GM19238 (cell line): ENCODE measurements at regions not wholly inside any gene's neighbourhood (a gene's known extent, or its start where the extent isn't known, plus 50 kb on each side); places are given as distances from the start of the nearest gene placed in this dataset.
"Not testable (repeated sequence)": the region's sequence is repeated elsewhere in the genome, so short reads cannot be mapped to it uniquely, and the experiment has no call there.

Experiments used
- DNase-seq: peaks from one replicate; pipeline ENCODE4 v3.0.0; 2011; ENCODE audit warnings: low spot score; ENCODE audit not compliant: insufficient read length

DNA sequence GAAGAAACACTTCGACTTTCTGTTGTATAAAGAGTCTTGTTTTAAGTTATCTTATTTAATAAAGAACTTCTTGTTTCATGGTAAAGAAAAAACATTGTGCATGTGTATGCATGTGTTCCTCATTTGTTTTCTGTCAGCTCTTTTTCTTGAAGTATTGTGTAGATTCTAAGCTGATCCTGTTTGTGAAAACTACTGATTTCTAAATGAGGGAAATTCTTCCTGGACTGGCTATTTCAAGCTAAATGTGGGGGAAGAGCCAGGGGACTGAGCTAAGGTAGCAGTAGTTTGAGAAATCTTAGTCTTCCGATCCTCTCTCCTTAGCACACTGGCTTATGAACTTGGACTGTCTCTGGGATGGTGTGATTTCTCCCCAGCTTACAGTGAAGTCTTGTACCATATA, 56.4 kb upstream of the RBMS1 start:
- DNase-seq, result no peak

DNA sequence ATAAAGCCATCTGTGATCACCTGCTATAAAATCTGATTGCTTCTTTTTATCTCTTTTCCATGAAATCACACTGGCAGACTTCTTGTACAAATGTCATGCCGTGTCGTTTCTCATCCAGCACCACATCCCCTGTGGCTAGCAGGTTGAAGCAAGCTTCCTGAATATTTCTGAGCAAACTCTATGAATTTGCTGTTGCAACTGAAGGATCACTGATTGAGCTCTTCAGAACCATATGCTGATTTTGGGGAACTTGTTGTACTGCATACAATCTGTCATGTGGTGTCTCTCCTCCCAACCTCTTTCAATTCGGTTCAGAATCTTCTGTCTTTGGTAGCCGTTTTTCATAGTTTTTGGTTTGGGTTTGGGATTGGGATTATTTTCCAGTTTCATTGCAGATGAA, 57.7 kb upstream of the RBMS1 start:
- DNase-seq, result no peak

DNA sequence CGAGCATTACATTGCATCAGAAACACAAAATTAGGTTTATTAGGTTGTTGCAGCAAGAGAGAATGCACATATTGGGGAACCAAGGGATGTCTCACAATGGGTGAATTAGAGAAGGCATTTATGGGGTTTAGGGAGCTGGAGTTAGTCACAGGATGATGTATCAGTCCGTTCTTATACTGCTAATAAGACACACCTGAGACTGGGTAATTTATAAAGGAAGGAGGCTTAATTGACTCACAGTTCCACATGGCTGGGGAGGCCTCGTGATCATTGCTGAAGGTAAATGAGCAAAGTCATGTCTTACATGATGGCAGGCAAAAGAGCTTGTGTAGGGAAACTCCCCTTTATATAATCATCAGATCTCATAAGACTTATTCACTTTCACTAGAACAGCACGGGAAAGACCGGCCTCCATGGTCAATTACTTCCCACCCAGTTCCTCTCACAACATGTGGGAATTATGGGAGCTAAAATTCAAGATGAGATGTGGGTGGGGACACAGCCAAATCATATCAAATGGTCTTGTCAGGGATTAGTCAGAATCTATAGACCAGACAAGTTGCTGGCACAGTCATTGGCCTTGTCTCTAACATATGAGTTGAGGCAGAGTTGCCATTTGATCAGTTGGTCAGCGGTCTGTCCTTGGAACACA, 61.9 kb upstream of the RBMS1 start:
- no peak for DNase-seq

DNA sequence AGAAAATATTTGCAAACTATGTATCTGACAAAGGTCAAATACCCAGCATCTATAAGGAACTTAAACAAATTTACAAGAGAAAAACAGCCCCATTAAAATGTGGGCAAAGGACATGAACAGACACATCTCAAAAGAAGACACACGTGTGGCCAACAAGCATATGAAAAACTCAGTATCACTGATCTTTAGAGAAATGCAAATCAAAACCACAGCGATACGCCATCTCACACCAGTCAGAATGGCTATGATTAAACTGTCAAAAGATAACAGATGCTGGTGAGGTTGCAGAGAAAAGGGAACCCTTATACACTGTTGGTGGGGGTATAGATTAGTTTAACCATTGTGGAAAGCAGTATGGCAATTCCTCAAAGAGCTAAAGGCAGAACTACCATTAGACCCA, 64.3 kb upstream of the RBMS1 start:
- no peak for DNase-seq

DNA sequence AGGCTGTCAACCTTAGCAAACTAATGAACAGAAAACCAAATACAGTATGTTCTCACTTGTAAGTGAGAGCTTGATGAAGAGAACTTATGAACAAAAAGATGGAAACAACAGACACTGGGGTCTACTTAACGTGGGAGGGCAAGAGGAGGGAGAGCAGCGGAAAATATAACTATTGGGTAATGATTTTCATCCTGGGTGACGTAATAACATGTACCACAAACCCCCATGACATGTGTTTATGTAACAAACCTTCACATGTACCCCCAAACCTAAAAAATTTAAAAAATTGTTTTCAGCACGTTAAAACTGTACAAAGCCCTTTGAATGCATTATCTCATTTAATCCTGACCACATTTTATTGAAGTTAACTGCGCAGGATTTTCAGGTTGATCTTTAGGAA, 64.9 kb upstream of the RBMS1 start:
- DNase-seq, result no peak

DNA sequence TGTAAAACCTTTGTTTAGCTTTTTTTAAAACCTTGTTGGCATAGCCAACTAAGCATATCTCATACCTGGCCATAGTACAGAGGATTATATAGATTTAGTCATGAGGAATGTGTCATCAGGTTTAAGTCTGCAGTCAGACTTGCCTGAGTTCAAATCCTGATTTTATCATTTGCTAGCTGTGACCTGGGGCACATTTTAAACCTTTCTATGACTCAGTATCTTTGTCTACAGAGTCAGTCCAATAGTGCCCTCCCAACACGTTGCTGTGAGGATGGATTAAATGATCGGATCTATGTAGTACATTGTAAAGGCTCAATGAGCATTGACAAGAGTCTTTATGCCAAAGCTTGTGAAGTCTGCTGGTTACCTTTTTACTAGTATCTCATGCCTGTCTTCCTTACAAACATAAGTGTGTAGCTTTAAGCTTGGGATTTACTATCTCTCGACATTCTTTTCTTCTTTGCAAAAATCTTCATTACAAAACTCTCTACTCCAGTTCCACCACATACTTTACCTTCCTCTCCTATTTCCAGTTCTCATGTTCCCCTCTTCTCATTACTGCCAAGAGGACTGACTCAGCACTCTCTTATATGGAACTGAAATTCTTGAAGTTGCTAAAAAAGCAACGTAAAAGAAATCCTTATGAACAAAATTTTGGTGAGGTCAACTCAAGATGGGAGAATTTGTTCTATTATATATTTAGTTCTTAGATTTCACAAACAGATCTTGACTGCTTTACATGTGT, 68.1 kb upstream of the RBMS1 start:
- no peak for DNase-seq

DNA sequence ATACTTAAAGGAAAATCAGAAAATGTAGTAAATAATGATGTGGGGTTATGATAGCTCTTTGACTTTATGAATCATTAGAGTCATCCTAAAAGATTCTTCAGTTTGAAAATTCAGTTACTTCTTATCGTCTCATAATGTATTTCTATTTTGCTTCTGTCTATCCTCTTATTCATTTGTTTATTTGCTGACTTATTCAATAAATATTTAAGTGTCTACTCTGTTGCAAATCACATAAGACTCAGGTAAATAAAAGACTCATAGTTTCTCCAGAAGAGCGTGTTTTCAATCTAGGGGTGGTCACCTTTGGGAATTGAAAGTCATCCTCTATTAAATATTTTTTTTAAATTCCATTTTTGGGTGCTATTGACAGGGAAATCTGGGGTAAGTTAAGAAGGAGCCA, 69.1 kb upstream of the RBMS1 start:
- no peak for DNase-seq

DNA sequence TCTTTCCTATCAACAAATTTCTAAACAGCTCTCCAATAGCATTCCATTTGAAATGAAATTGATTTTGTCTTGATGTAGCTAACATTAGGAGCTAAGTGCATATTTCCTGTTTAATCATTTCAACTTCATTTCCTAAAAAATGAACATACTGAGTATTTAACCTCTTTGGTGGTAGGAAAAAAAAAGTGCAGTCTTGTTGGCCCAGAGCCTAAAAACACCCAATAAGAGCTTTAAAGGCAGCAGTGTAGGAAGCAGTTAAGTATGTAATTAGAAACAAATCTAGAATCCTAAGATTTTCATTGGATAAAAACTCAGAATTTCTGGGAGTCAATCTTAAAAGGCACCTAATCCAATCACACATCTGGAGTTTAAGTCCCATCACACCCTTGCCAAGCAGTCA, 71.0 kb upstream of the RBMS1 start:
- no peak for DNase-seq

DNA sequence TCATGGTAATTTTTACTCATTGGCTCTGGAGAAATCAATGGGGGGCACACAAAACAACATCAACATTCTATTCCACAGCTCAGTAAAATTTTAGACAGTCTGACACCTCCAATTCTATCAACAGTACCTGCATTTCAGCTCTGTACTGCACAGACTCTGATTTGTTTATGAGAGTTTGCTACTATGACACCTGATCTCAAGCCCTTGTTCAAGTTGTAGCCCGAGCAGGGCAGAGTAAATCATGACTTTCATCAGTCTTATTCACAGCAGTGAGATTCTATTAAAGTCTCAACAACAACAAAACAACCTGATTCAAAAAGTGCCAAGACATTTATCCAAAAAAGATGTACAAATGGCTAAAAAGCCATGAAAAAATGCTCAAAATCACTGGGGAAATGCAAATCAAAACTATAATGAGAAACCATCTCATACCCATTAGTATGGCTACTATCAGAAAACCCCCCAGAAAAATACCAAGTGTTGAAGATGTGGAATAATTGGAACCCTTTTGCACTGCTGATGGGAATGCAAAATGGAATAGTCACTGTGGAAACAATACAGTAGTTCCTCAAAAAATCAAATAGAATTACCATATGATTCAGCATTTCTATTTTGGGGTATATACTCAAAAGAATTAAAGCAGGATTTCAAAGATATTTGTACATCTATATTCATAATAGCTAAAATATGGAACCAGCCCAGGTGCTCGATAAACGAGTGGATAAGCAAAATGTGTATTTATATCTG, 71.7 kb upstream of the RBMS1 start:
- no peak for DNase-seq

DNA sequence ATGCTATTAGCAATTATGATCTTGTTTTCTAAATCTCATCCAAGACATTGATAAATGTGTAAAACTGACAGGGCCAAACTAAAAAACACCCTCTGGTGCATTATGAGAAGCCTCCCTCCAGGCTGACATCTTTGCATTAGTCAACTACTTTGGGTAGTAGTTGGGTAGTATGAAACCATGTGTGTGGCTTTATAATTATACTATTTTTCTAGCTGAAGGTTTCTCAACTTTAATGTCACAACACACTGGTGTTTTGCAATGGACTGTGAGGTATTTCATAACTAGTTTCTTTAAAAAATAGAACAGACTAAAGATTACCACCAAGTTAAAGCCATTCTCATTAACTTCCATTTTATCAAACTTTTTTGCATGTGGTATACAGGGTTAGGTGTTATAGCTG, 73.1 kb upstream of the RBMS1 start:
- DNase-seq, result no peak

DNA sequence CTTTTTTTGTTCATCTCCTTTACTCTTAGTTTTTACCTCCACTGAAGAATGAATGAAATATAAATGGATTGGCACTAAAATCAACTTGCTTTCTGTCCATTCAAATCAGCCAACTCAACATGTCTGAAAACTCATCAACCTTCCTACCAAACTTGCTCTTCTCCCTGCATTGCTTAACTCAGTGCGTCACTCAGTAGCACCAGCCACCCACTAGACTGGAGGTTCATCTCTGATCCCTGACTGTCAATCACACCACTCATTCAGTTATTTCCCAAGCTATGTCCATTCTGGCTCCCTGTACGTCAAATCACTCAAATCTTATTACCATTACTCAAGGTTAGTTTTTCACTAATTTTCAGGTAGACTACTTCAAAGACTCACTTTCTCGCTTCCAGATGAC, 75.2 kb upstream of the RBMS1 start:
- no peak for DNase-seq

DNA sequence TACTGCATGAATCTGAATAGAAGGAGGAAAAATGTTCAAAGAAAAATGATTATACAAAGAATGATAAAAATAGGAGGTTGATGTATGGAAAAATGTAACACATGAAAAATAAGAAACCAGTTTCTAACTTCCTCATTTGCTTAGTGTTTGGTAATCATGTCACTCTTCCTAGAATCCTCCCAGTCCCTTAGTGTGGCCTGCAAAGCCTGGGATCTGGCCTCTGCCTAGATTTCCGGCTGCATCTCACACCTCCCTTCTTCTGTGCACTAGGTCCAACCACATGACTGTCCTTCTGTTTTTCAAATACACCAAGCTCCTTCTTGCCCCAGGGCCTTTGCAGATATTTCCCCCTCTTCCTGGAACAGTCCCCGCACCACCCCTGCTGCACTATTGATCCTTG, 76.8 kb upstream of the RBMS1 start:
- no peak for DNase-seq

DNA sequence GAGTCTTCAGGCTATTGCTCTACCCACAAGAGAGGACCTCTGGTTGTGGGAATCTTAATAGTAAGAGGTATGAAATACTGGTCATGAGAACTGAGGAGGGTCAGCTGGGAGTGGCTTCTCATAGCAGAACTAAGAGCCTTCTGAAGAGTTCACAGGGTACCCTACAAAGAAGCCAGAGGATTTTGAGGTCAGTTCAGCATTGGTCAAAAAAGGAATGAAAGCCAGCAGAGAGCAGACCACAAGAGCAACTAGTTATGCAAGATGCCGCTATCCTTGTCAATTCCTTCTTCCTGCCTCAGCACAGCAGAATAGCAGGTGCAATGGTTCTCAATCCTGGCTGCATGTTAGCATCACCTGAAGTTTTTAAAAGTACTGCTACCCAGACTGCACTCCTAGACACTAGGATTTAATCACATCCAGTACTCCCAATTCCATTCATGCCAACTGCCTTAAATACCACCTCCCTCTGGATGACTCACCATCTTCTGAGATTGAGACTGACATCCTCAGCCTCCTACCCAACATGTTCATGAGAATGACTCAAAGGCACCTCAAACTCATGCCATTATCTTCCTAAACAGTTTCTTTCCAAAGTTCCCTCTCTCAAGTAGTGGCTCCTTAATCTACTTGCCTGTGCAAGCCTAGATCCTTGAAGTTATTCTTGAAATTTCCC, 81.0 kb upstream of the RBMS1 start:
- no peak for DNase-seq

DNA sequence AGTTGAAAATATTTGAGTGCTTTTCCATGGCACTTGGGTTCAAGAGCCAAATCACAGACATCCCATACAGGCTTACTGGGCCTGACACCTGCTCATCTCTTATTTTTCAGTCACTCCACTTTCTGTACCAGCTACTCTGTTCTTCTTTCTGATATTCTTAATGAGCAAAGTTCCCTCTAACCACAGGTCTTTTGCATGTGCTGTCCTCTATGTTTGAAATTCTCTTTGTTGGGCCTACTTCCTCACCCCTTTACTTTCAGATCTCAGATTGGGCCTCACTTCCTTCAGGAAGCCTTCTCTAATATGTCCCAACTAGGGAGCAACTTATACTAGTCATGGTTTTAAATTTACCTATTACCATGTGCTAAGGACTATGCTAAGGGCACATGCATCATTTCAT, 81.8 kb upstream of the RBMS1 start:
- DNase-seq, result no peak

DNA sequence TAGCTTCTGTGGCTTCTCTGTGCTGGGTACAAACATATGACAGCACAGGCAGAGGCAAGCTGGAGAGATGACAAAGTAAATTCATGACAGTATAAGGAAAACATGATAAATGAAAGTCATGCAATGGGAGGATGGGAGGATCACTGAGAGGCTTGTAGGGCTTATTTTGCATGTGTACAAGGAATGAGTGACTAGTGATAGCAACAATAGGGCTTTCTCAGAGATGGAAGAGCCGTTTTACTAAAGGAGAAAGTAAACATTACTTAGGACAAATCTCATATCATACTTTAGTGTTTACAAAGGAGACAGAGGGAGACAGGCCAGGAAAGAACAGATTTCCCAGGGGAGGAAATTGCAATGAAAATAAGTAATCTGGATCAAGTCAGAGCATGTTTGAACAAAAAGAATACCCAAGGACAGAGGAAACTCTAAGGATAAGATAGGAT, 82.5 kb upstream of the RBMS1 start:
- DNase-seq, result no peak

DNA sequence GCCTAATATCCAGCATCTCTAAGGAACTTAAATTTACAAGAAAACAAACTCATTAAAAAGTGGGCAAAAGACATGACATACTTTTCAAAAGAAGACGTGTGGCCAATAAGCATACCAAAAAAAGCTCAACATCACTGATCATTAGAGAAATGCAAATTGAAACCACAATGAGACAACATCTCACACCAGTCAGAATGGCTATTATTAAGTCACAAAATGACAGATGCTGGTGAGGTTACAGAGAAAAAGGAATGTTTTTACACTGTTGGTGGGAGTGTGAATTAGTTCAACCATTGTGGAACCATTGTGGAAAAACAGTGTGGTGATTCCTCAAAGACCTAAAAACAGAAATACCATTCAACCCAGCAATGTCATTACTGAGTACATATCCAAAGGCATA, 83.5 kb upstream of the RBMS1 start:
- DNase-seq, result not testable (repeated sequence)

DNA sequence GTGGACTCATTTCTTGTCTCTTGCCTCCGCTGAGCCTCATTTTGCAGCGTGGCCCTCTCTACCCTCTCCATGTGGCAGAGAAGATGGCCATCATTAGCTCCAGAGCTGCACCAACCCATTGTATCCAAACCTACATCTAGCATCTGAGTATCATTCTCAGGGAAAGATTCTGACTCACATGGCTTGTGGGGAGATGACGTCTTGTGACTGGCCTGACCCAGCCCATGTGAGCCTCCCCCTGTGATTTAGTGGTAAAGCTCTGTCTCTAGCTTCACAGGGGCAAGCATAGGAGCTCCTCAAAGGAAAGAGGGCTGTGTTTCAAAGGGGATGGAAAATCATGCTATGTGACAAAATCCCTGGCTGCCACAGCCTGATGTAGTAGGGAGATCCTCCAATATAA, 87.4 kb upstream of the RBMS1 start:
- no peak for DNase-seq

DNA sequence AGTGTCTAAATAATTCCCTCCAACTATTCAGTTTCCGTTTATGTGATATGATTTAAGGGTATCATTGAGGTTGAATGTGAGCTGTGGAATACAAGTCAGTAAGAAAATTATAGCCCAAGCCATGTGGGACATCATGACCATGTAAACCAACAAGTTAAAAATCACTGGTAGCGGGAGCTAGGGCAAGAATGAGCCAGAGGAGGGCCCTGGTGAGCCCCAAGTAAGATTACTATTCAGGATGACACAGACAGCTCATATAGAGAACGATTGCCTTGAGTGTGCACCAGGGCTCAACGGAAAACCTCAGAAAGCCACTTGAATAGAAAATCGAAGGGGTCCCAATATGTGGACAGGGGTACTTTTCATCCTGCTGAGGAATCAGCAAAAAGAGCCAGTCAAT, 87.8 kb upstream of the RBMS1 start:
- no peak for DNase-seq

DNA sequence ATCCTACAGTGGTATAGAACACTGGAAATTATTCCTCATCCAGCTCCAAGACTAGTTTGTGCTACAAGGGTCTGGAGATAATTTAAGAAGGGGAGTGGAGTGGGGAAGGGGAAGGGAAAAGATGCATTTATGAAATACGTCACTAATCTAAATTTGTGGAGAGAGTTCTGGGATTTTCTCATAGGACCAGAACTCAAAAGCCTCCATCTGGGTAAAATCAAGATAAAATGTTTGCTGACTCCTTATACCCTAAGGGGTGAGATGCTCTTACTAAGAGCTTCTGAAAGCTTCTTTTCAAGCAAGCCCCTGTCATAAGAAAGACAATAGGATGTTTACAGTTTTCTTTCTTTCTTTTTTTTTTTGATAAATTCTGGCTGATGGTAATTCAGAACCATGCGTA, 88.5 kb upstream of the RBMS1 start:
- DNase-seq, result no peak

DNA sequence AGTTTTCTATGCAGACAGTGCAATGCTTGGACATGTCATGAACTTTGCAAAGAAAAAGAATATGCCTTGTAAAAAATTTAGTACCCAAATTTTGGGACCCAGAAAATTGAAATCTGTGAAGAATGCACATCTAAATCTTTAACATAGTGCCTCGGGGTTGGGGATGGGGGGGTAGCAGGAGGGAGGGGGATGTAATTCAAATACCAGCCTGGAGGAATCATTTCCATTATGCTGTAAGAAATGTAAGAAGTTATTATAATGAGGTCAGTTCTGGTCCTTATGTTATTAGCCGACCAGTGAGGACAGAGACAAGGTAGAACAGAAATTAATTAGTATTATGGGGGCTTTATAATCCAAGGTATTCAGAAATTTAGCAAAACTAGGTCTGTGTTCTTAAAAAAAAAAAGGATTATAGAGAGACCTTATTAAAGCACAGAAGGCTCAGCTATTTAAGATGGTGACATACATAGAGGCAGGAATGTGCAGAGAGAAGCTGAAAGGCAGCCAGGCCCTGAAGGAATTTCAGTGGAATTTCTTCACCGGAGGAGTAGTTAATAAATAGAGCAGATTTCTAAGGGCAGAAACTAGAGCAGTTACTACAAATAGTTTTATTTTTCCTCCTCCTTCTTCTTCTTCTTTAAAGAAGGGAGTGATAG, 89.0 kb upstream of the RBMS1 start:
- no peak for DNase-seq

DNA sequence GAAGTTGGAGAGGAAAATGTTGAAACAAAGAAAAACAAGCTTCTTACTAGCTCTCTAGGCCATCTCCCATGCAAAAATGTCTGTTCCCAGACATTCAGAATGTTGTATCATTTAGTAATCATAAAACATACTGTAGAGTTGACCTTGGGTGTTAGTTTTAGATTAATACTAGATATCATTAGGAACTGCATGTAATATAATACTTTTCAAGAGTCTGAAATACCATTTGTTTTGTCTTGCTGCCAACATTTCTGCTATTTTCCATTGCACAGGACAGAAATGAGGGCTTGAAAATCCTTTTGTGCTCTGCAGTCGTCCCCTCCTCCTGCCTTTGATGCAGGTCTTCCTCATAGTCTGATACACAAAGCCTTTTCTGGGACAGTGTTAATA, 89.5 kb upstream of the RBMS1 start:
- no peak for DNase-seq
